ENCODE measurements at regions not wholly inside any gene's neighbourhood (a gene's known extent, or its start where the extent isn't known, plus 50 kb on each side); places are given as distances from the start of the nearest gene placed in this dataset.

DNA sequence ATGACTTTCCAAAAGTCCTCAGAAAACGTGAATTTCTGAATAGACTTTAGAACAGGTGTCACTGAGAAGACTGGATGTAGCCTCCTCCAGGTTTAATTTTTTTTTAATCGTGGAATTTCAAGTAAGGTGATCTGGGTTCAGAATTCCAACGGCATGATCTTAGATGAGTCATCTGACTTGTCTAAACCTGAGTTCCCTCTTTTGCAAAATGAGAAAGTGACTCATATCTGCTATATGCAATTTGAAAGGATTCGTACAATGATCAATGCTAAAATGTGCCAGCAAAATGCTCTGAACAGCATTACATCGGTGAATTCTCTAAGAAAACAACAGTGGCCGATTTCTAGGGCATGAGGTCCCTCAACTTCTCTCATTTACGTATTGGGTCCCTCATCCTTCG, 69.1 kb upstream of the ZNF516 start:
- Histone ChIP-seq H3K27me3 (ENCODE audit: insufficient read depth, low read length) (no peaks in the 10 kb centered on the region), H3K79me2 (ENCODE audit: insufficient read depth, low read length) (no peaks in the 10 kb centered on the region), H3K36me3 (ENCODE audit: control insufficient read depth in 1 of 2, insufficient read depth in 2 of 2, low read length in 2 of 2) (no peaks in the 10 kb centered on the region), H3K4me3 (replicated peaks in 1 of 2; ENCODE audit: low read depth in 1 of 2, low read length in 2 of 2) (peak overlapping the region in 1 of 2 experiments; percentile 33; a peak in 2 of 4 replicates), H3K9me3 (ENCODE audit: control insufficient read depth in 1 of 2, insufficient read depth in 1 of 2, low read depth in 1 of 2, low read length in 2 of 2) (peaks cover 0 to 6% of the 10 kb centered on the region in 2 experiments; a peak in 1 of 4 replicates), H3K9me2 (ENCODE audit: insufficient read depth) (no peaks in the 10 kb centered on the region), H3K9ac (ENCODE audit: low read length) (no peak overlapping the region), H4K20me1 (ENCODE audit: insufficient read depth) (no peaks in the 10 kb centered on the region), H2AFZ (ENCODE audit: low read depth, low read length, poor library complexity, severe bottlenecking) (peak overlapping the region; percentile 73), H3K4me2 (ENCODE audit: low read length) (peak overlapping the region; percentile 66), H3K4me1 (ENCODE audit: control insufficient read depth in 1 of 2, insufficient read depth in 2 of 2, low read length in 2 of 2) (peaks cover 17 to 38% of the 10 kb centered on the region in 2 experiments), H3K27ac (ENCODE audit: low read depth, low read length) (peak overlapping the region; percentile 57; the same call in 1 of the 2 replicates)
- RAD21 ChIA-PET (ENCODE audit: low non-redundant PET in 1 of 2, low total read pairs in 2 of 2, uncharacterized antibody in 2 of 2, unreplicated experiment in 2 of 2): no interaction called here
- peak; percentile 62 for DNase-seq (ENCODE audit: low read depth, low spot score)
- ATAC-seq: peak; percentile 34; the same call in 1 of the 2 replicates
- POLR2A ChIA-PET: no interaction called here
- CTCF ChIA-PET: no interaction called here
- intact Hi-C loops (cut with micrococcal nuclease): no loop called here
- BruUV-seq (replicated peaks): no TSS peak
- peak; percentile 81 for TF ChIP-seq CEBPB (IDR thresholded peaks at IDR 0.05; ENCODE audit: low read depth)
- 0 out of 2 replicates have a peak, but pooled peaks have one; percentile 26 for TF ChIP-seq SIN3A (IDR thresholded peaks at IDR 0.05; ENCODE audit: low read depth)
- no peak for TF ChIP-seq ZNF274 (IDR thresholded peaks at IDR 0.05; ENCODE audit: low read depth, low read length)
- no peak for TF ChIP-seq POLR2AphosphoS5 (IDR thresholded peaks at IDR 0.05; ENCODE audit: low read depth, low read length)
- TF ChIP-seq, protein P1, sequence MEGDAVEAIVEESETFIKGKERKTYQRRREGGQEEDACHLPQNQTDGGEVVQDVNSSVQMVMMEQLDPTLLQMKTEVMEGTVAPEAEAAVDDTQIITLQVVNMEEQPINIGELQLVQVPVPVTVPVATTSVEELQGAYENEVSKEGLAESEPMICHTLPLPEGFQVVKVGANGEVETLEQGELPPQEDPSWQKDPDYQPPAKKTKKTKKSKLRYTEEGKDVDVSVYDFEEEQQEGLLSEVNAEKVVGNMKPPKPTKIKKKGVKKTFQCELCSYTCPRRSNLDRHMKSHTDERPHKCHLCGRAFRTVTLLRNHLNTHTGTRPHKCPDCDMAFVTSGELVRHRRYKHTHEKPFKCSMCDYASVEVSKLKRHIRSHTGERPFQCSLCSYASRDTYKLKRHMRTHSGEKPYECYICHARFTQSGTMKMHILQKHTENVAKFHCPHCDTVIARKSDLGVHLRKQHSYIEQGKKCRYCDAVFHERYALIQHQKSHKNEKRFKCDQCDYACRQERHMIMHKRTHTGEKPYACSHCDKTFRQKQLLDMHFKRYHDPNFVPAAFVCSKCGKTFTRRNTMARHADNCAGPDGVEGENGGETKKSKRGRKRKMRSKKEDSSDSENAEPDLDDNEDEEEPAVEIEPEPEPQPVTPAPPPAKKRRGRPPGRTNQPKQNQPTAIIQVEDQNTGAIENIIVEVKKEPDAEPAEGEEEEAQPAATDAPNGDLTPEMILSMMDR (IDR thresholded peaks at IDR 0.05 in 2 of 3, conservative IDR thresholded peaks at IDR 0.05 in 1 of 3; ENCODE audit: borderline replicate concordance in 1 of 3, insufficient read depth in 1 of 3, low read depth in 2 of 3, low read length in 2 of 3): no peak
- TF ChIP-seq, protein P2, sequence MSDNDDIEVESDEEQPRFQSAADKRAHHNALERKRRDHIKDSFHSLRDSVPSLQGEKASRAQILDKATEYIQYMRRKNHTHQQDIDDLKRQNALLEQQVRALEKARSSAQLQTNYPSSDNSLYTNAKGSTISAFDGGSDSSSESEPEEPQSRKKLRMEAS (IDR thresholded peaks at IDR 0.05): no peak; the same call in 1 of the 2 replicates
- peak; percentile 74 for TF ChIP-seq SRF (IDR thresholded peaks at IDR 0.05; ENCODE audit: low read depth)
- no peak for TF ChIP-seq EZH2 (IDR thresholded peaks at IDR 0.05)
- TF ChIP-seq FOSL1 (IDR thresholded peaks at IDR 0.05; ENCODE audit: low read depth): peak; percentile 95
- peak; percentile 82 for TF ChIP-seq SP1 (IDR thresholded peaks at IDR 0.05; ENCODE audit: low read depth)
- no peak for TF ChIP-seq ZFX (IDR thresholded peaks at IDR 0.05)
- TF ChIP-seq ELF1 (IDR thresholded peaks at IDR 0.05; ENCODE audit: borderline replicate concordance, low read depth): no peak
- TF ChIP-seq, protein P3, sequence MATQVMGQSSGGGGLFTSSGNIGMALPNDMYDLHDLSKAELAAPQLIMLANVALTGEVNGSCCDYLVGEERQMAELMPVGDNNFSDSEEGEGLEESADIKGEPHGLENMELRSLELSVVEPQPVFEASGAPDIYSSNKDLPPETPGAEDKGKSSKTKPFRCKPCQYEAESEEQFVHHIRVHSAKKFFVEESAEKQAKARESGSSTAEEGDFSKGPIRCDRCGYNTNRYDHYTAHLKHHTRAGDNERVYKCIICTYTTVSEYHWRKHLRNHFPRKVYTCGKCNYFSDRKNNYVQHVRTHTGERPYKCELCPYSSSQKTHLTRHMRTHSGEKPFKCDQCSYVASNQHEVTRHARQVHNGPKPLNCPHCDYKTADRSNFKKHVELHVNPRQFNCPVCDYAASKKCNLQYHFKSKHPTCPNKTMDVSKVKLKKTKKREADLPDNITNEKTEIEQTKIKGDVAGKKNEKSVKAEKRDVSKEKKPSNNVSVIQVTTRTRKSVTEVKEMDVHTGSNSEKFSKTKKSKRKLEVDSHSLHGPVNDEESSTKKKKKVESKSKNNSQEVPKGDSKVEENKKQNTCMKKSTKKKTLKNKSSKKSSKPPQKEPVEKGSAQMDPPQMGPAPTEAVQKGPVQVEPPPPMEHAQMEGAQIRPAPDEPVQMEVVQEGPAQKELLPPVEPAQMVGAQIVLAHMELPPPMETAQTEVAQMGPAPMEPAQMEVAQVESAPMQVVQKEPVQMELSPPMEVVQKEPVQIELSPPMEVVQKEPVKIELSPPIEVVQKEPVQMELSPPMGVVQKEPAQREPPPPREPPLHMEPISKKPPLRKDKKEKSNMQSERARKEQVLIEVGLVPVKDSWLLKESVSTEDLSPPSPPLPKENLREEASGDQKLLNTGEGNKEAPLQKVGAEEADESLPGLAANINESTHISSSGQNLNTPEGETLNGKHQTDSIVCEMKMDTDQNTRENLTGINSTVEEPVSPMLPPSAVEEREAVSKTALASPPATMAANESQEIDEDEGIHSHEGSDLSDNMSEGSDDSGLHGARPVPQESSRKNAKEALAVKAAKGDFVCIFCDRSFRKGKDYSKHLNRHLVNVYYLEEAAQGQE (IDR thresholded peaks at IDR 0.05; ENCODE audit: low read depth): no peak
- TF ChIP-seq RAD21 (IDR thresholded peaks at IDR 0.05; ENCODE audit: low read depth): peak; percentile 21; the same call in 1 of the 2 replicates
- TF ChIP-seq EZH2phosphoT487 (IDR thresholded peaks at IDR 0.05; ENCODE audit: borderline replicate concordance): no peak
- no peak for TF ChIP-seq POLR2A (IDR thresholded peaks at IDR 0.05; ENCODE audit: borderline replicate concordance, extremely low read depth, insufficient read depth, insufficient read length)
- TF ChIP-seq EGR1 (IDR thresholded peaks at IDR 0.05; ENCODE audit: low read depth): no peak
- peak; percentile 81 for TF ChIP-seq CBX3 (IDR thresholded peaks at IDR 0.05; ENCODE audit: low read depth)
- TF ChIP-seq, protein P4, sequence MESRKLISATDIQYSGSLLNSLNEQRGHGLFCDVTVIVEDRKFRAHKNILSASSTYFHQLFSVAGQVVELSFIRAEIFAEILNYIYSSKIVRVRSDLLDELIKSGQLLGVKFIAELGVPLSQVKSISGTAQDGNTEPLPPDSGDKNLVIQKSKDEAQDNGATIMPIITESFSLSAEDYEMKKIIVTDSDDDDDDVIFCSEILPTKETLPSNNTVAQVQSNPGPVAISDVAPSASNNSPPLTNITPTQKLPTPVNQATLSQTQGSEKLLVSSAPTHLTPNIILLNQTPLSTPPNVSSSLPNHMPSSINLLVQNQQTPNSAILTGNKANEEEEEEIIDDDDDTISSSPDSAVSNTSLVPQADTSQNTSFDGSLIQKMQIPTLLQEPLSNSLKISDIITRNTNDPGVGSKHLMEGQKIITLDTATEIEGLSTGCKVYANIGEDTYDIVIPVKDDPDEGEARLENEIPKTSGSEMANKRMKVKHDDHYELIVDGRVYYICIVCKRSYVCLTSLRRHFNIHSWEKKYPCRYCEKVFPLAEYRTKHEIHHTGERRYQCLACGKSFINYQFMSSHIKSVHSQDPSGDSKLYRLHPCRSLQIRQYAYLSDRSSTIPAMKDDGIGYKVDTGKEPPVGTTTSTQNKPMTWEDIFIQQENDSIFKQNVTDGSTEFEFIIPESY (IDR thresholded peaks at IDR 0.05; ENCODE audit: extremely low read depth, insufficient replicate concordance, low read length): no peak
- TF ChIP-seq ATF3 (IDR thresholded peaks at IDR 0.05): no peak
- no peak for TF ChIP-seq YY1 (IDR thresholded peaks at IDR 0.05; ENCODE audit: extremely low read depth, insufficient replicate concordance, low read depth, low read length)
- peak; percentile 92 for TF ChIP-seq JUND (IDR thresholded peaks at IDR 0.05)

All from HCT116 (cell line).